Hematopoietic multipotent progenitor cell treated with erythropoietin and hydrocortisone succinate and interleukin-3 and kit ligand, for 4 days (in vitro differentiated cells): ENCODE measurements at regions not wholly inside any gene's neighbourhood (a gene's known extent, or its start where the extent isn't known, plus 50 kb on each side); places are given as distances from the start of the nearest gene placed in this dataset.
"Not testable (repeated sequence)": the region's sequence is repeated elsewhere in the genome, so short reads cannot be mapped to it uniquely, and the experiment has no call there.

ENCODE experiments used
- DNase-seq: peaks from one replicate; pipeline ENCODE4 v3.0.0-alpha.2; 2015

DNA sequence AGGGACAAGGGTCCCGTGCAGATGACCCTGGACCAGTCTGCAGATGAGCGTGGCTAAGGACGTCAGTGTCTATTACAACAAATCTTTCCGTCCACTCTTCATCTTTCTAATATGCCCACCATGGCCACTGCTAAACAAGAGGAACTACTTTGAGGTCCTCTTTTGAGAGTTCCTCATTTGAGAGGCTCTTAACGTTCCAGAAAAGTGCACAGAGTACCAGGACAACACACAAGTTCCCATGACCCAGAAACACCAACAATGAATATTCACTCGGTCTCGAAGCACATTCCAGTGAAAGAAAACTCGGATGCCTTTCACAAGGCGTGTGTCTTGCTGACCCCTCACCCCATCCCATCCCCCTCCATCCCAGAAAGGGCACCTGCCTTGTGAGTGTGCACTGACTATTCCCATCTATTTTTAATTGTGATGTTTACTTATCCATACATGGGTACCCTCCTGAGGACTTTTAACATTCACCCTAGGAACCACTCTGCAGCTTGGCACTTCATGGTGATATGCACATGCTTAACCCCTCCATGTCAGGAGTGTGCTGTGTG lies 157.0 kb downstream of the SHANK2 start:
- DNase-seq: no peak

DNA sequence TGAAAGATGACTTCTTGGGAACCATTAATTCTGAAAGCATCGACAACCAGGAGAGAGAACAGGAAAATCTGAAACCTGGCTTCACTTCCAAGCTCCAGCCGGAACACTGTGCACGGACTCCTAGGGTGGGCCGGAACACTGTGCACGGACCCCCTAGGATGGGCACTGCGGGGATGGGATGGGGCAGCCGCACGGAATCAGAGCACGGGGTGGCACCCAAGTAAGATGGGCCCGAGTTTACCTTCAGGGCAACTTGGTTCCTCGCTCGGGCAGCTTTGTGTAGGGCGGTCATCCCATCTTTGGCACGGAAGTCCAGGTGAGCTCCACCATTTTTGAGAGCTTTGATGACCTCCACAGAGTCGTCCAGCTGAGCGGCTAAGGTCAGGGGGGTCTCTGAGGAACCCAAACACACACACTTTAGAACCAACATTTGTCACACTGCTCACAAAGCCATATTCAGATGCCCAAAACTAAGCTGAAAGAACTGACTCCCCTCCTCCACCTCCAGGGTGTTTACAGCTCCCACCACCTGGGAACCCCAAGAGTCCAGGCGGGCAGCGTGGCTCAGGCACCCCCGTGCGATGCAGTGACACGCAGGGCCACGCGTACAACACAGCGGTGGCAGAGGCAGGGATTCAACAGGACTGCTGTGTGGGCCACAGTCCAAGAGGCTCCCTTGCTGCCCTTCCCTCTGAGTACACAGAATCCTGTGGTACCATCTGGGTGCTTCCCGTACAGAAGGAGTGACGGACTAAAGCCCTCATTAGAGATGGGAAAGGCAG lies 157.9 kb downstream of the SHANK2 start:
- DNase-seq: no peak

DNA sequence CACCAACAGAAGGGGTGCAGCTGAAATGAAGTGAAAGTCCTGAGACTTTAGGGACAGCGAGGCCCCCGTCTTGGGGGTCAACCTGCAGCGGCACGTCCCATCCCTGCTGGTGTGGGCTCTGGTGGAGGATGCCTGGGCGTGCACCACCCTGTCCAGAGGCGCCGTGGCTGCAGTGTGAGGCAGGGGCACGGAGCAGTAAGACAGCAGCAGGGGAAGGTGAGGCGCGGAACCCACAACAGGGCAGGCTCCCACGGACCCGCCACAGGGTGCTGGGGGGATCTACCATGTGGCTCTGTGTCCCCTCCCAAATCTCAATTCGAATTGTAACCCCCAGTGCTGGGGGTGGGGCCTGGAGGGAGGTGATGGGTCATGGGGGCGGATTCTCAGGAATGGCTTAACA lies 158.6 kb downstream of the SHANK2 start:
- DNase-seq: no peak

DNA sequence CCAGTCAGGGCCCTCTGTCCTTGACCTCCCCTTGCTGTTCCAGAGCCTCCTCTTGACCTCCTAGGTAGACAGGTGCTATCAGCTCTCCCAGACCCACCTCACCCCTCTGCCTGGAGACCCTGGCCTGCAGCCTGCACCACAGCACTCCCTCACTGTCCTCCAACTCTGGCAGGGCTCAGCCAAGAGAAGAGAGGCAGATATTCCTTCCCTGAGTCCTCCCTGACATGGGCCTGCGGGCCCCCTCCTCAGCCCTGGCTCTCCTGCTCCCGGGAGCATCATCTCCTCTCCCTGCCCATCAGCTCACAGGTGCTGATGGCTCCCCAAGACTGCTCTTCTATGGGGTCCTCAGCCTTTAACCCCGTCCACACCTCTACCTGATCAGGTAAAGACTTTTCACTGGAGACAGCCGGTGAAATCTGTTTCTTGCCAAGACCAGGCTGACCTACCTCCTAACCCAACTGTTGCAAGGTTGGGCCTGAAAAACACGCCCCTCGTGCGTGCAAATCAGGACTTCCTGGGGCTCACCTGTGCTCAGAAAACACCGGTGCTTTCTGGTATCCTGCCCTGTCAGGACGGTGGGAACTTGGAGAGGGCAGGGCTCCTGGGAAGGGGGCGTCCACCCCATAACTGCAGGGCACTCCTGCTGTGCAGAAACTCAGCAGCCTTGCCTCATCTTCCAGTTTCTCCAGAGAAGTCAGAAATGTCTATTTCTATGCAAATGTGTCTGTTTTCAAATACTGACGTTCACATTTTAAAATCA lies 160.7 kb downstream of the SHANK2 start:
- DNase-seq: no peak

DNA sequence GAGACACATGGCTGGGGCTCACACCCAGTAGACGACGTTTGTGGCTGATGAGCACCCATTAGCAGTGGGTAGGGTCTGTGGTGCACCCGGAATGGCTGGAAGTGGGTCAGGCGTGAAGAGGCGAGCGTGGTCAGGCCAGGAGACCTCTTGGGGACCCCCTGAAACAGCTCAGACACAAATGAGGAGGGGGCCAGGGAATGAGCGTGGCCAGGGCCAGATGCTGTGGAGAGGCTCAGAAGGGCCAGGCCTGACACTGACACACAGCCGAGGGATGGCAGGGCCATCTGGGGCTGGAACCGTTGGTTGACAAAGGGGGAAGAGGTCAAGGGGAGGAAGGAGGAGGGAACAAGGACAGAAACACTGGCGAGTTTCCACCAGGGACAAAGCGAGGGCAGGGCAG lies 162.8 kb downstream of the SHANK2 start:
- DNase-seq: no peak

DNA sequence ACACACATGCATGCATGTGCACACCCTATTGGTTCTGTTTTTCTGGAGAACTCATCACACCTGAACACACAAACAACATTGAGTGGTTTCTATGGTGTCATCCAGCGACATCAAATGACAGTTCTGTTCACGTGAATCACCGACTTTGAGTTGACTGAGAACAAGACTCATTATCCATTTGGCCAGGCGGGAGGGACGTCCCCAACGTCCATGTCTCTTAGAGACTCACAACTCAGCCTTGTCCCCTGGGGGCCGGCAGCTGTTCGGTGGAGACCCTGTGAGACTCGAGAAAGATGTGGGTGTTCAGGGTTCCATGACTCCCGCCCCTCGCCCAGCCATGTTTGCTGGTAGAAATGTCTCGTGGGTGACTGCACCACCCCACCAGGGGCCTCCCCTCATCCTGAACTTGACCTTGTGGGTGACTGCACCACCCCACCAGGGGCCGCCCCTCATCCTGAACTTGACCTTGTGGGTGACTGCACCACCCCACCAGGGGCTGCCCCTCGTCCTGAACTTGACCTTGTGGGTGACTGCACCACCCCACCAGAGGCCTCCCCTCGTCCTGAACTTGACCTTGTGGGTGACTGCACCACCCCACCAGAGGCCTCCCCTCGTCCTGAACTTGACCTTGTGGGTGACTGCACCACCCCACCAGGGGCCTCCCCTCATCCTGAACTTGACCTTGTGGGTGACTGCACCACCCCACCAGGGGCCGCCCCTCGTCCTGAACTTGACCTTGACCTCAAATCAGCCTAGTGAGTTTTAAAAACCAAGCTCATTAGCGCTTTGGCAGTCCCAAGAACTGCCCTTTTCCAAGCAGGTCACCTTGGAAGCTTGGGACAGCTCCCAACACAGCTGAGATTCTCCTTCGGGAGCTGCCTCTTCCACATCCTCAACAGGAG lies 163.8 kb downstream of the SHANK2 start:
- DNase-seq: not testable (repeated sequence)

DNA sequence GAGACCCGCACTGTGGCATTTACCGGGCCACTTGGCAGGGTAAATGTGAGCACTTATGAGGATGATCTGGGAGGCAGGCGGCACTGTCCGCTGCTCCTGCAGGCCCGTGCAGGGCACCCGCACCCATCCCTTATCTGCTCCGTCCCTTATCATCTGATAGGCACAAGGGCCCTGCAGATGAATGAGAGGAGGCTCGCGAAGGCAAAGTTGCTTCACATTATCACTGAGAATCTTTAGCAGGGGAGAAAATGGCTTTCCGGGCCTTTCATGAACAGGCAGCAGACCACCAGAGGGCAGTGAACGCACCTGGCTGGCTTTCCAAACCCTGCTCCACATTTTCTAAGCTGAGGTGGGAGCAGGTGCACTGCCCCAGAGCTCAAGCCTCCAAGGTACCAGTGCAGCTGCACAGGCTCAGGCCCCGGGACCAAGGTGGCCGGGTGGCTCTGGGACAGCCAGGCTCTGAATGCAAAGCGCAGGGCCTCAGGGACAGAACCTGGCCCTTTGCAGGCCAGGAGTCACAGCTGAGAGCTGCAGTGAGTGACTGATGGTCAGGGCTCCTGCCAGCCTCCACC lies 165.6 kb downstream of the SHANK2 start:
- peak; percentile 38 for DNase-seq

DNA sequence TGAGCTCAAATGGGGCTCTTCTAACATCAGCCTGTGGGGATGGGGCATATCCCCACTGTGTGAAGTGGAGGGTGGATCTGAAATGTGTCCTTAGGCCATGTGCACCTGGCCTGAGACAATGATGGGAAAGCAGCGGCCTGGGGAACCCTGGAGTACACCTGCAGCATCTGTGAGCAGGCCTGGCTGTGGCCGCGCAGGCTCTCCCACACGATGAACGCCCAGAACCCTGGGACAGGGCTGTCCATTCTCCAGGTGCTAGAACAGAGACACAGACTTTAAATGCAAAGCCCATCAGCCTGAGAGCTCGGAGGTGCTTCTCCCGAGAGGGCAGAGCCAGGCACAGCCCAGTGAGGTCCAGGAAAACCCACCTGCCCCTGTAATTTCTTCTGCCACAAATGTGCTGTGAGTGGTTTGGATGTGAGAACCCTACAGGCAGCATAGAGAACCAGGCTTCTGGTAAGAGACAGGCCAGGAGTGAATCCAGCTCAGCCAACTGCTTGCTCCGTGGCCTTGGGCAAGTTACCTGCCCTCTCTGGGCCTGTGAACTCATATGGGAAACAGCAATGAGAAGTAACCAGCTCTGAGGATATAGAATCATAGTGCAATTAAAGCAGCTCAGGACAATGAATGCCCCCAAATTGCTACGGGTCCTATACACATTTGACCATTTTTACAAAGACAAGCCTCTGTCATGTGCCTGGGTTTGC lies 167.9 kb downstream of the SHANK2 start:
- no peak for DNase-seq

DNA sequence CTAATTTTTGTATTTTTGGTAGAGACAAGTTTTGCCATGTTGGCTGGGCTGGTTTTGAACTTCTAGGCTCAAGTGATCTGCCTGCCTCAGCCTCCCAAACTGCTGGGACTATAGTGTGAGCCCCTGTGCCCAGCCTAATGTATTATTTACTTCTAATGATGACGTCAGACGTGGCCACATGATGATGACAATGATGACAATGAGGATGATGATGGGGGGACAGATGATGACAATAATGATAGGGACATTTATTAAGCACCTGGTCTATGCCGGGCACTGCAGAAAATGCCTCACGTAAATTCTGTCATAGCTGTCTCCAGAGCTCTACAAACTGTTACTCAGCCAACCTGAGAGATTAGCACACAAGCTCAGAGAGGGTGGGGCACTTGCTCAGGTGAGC lies 169.3 kb downstream of the SHANK2 start:
- no peak for DNase-seq

DNA sequence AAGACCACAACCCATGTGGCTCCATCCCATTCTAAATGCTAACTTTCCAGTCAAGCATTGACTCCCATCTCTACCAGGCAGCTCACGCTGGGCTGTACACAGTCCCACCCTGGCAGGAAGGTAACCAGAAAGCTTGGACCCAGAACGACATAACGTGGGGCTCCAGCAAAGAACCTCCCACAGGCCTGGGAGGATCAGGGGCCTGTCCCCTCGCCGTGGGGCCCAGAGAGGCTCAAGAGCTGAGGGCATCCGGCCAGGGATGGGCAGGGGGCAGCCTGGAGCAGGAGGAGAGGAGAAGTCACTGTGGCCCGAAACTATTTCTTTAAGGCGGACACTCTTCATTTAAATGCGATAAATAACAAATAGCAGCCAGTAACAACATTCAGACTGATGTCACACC lies 169.9 kb downstream of the SHANK2 start:
- no peak for DNase-seq

DNA sequence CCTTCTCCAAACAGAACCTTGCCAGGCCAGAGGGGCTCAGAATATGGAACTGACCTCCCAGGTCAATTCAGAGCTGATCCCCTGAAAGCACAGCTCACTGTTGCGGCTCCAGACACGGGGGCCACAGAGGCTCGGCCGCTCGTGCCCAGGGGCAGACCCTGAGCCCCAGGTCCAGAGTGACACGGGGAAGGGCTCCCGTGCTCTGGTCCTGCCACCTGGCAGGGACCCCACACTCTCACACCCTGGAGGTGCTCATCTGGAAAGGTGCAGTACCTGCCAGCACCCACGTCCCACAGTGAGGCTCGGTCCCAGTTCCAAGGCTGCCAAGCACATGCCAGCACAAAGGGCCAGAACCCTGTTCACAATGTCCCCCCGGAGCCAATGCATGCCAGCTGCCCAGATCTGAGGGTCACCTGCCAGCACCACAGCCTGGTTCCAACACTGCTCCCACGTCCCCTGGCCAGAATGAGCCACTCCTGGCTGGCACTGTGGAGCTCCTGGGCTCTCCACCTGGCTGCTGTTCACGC lies 170.6 kb downstream of the SHANK2 start:
- no peak for DNase-seq

DNA sequence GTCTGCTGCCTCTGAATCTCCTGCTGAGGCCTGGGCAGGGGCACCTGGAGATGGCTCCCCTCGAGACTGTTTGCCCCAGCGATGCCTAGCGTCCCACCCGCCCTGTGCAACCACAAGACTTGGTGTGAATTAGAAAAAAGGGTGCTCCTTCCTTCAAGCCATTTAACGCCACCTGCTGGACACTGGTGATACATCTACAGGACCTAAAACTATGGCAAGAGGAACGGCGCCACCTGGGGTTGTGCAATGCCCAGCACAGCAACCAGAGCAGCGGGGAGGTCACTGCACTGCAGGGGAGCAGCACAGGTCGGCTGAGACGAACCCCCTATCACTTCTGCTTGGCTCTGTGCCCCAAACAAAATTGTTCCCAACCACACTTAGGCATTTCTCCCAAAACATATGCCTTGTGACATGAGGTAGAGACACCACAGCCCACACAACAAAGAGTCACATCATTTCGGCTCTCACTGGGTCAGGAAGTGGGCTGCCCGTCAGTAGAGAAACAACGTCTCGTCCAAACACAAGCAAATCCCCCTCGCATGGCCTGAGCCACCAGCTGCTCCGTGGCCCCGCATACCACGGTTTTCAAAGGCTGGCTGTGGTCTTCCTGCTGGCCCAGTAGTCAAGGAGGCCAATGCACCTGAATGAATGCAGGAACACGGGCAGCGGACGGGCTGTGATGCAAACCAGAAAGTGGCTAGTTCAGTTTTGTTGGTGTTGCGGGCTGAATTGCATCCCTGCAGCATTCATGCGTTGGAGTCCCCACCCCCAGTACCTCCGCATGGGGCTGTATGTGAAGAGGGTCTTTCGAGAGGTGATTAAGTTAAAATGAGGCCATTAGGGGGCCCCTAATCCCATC lies 171.9 kb downstream of the SHANK2 start:
- DNase-seq: peak; percentile 92

DNA sequence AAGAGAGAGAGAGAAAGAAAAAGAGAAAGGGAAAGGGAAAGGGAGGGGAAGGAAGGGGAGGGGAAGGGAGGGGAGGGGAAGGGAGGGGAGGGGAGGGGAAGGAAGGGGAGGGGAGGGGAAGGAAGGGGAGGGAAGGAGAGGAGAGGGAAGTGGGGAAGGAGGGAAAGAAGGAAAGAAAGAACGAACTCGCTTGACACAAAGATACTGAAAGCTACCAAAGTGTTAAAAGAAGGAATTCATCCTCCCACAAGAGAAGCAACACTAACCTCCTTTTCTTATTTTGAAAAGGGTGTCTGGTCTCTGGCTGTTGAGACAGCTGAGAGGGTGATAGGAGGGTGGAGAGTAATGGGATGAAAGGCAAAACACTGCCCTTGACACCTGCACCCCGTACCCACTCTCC lies 172.6 kb downstream of the SHANK2 start:
- no peak for DNase-seq

DNA sequence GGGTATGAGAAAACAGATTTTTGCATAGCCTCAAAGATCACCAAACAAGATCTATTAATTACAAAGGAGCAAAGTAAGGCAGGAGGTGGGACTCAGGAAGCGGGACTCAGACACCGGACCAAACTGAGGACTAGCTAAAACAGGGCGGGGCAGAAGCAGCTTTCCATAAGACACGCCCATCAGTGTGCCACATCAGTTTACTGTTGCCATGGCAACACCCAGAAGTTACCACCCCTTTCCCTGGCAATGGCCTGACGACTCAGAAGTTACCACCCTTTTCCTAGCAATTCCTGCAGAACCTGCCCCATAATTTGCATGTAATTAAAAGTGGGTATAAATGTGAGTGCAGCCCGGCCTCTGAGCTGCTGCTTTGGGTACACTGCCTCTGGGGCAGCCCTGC lies 173.9 kb downstream of the SHANK2 start:
- peak; percentile 14 for DNase-seq

DNA sequence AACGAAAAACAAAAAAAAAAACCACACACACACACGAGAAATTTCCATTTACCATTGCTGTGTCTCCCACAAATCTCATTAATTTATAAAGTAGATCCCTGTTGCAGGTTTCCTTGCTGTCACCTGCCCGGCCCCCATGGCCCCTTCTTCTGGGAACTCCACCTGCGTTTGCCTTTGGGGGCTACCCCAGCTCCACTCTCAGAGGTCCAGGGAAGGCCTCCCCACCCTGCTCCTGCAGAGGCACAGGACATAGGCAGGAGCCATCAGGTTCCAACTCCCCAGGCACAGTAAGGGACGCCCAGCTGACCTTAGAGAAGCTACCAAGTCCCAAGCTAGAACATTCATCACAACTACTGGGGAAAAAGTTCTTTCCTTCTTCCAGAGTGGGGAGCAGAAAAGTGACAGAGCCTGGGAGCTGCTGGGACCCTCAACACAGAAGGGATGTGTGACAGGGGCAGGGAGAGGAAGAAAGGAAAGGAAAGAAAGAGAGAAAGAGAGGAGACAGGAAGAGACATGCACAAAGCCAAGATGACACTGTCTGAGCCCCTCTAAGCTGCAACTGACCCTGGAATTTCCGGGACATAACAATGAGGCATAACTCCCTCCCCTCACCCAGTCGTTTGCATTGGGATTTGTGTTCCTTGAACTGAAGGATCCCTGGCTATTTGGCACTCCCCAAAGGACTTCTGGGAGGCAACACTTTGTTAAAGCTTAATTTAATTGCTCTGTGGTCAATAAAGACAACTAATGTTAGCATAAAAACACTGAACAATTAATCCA lies 175.7 kb downstream of the SHANK2 start:
- no peak for DNase-seq

DNA sequence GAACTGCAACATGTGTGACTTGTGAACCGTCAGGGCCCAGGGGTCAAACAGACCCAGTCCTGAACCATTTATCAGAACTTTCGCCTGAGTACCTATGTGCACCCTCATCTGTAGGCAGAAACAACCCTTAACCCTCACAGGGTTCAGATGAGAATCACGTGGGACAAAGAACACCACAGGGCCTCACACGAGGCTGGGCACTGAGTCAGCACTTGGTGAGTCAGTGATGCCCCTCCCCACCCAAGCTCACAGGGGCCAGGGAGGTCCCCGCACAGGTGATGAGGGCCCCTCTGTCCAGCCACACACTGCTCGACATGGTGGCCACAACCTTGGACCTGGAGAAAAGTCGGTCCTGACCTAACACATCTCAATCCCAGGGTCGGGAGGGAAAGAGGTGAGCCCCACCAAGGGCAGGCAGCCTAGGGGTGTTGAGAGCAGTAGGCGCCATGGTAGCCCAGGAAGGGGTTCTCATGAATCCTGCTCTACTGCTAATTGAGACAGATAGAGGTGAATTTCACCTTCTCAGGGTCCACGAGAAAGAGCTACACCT lies 176.4 kb downstream of the SHANK2 start:
- DNase-seq: no peak

DNA sequence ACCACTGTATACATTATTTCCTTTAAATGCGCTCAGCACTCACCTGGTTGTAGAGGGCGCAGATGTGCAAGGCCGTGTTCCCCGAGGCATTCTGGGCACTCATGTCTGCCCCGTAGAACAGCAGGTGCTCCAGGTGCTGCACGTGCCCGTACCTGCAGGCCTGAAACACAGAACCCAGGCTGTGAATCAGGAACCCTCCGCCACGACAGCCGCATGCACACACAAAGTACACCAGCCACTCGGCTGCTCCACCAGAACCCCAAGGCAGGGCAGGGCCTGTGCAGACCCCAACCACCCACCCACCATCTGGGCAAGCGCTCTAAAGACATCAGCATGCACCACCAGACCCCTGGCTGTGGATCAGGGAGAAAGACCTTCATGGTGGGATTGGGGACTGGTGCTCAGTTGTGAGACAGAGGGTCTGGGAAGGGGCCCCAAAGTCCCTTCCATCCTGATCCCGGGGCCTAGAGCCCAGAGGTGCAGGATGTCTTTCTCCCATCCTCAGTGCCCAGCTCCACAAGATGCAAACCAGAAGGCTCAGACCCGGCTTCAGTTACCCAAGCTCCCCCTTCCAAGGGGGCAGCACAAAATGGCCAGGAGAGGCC lies 177.2 kb downstream of the SHANK2 start:
- DNase-seq: no peak

DNA sequence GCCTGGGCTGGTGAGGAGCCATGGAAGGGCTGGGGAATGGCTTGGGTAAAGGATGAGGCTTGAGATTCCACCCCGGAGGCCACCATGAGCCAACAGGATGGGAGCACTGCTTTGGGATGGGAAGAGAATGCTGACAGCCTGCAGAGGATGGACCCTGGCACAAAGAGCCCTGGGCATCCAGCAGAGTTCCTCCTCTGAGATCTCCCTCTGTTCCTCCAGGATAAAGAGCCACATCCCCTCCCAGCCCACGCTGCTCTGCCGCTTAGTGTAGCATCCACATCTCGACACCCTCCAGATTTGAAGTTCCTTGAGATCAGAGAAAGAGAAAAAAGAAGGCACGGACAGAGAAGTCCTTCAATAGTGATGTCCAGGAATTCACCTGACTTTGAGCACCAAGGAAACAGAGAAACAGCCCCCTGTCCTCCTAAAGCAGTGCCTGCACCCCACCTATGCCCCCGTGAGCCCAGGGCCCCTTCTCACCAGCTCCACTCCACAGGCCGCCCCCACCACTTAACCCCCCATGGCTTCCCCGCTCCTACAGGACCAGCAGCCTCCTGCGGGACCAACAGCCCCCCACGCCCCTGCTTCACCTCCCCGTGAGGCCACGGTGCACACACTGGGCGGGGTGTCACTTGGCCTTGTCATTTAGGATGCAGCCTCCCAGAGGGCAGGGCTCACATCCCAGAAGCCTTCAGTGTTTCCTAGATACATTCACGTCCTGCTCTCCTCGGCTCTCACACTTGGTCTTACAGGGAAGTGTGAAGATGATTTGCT lies 180.5 kb downstream of the SHANK2 start:
- DNase-seq: no peak
